Karpas-422 (cell line): ENCODE measurements at regions not wholly inside any gene's neighbourhood (a gene's known extent, or its start where the extent isn't known, plus 50 kb on each side); places are given as distances from the start of the nearest gene placed in this dataset.

Experiments used
- DNase-seq: peaks from one replicate; pipeline ENCODE4 v3.0.0-alpha.2; 2015
- H2AFZ ChIP-seq: fragments of 200-600 bp; sonication (generic); 2 replicates; pipeline ENCODE4 v1.6.1; 2014; ENCODE audit warnings: antibody characterized with exemption, low read length, mixed read lengths
- H3K27ac ChIP-seq: fragments of 200-600 bp; sonication (generic); 2 replicates; pipeline ENCODE4 v1.5.1; 2014; ENCODE audit warnings: mild to moderate bottlenecking, low read length, moderate library complexity
- H3K27me3 ChIP-seq: fragments of 200-600 bp; sonication (generic); 2 replicates; pipeline ENCODE4 v1.6.1; 2014; ENCODE audit warnings: low read length, mixed read lengths
- H3K36me3 ChIP-seq: fragments of 200-600 bp; sonication (generic); 2 replicates; pipeline ENCODE4 v1.6.1; 2014; ENCODE audit warnings: low read length, mixed read lengths; ENCODE audit not compliant: insufficient read depth
- H3K4me1 ChIP-seq: fragments of 200-600 bp; sonication (generic); 2 replicates; pipeline ENCODE4 v1.6.1; 2014; ENCODE audit warnings: mild to moderate bottlenecking, low read length, mixed read lengths
- H3K4me2 ChIP-seq: fragments of 200-600 bp; sonication (generic); 2 replicates; pipeline ENCODE4 v1.6.1; 2014; ENCODE audit warnings: low read length, low read depth, mild to moderate bottlenecking; ENCODE audit not compliant: poor library complexity, severe bottlenecking
- H3K4me3 ChIP-seq: fragments of 200-600 bp; sonication (generic); 2 replicates; pipeline ENCODE4 v1.5.1; 2014; ENCODE audit warnings: mild to moderate bottlenecking, antibody characterized with exemption, low read length, mixed read lengths
- H3K79me2 ChIP-seq: fragments of 200-600 bp; sonication (generic); 2 replicates; pipeline ENCODE4 v1.6.1; 2014; ENCODE audit warnings: mild to moderate bottlenecking, low read length, mixed read lengths
- H3K9ac ChIP-seq: fragments of 200-600 bp; sonication (generic); 2 replicates; pipeline ENCODE4 v1.6.0; 2014; ENCODE audit warnings: low read length
- H3K9me2 ChIP-seq: fragments of 200-600 bp; sonication (generic), shearing (Covaris generic); replicated peaks from 2 replicates; pipeline ENCODE4 v1.6.0; 2014; ENCODE audit warnings: mild to moderate bottlenecking, low read length, moderate library complexity; ENCODE audit not compliant: insufficient read depth
- H3K9me3 ChIP-seq: fragments of 300-700, 200-600 bp; sonication (generic); 2 replicates; pipeline ENCODE4 v1.6.1; 2014; ENCODE audit warnings: low read length, mixed read lengths
- H4K20me1 ChIP-seq: fragments of 200-600 bp; sonication (generic); 2 replicates; pipeline ENCODE4 v1.6.1; 2014; ENCODE audit warnings: mild to moderate bottlenecking, antibody characterized with exemption, low read length, low read depth; ENCODE audit not compliant: insufficient read depth

DNA sequence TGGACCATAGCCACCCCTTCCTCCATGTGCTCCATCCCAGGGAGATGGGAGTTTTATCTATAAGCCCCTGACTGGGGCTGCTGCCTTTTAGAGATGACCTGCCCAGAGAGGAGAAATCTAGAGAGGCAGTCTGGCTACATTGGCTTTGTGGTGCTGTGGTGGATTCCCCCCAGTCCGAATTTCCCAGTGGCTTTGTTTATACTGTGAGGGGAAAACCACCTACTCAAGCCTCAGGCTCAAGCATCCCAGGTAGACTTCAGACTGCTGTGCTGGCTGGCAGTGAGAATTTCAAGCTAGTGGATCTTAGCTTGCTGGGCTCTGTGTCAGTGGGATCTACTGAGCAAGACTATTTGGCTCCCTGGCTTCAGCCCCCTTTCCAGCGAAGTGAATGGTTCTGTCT lies 1195.7 kb upstream of the PCDH20 start:
- H3K27ac ChIP-seq, result no peak overlapping the region
- no peaks in the 10 kb centered on the region for H3K27me3 ChIP-seq
- H3K79me2 ChIP-seq, result no peaks in the 10 kb centered on the region
- peak overlapping the region; percentile 36; the same call in 1 of the 2 replicates for H2AFZ ChIP-seq
- no peak overlapping the region for H3K4me2 ChIP-seq
- H3K4me1 ChIP-seq, result no peaks in the 10 kb centered on the region
- H3K36me3 ChIP-seq, result no peaks in the 10 kb centered on the region
- no peak overlapping the region for H3K4me3 ChIP-seq
- no peaks in the 10 kb centered on the region for H3K9me3 ChIP-seq
- no peak for DNase-seq
- H3K9me2 ChIP-seq, result no peaks in the 10 kb centered on the region
- no peak overlapping the region for H3K9ac ChIP-seq
- no peaks in the 10 kb centered on the region for H4K20me1 ChIP-seq

DNA sequence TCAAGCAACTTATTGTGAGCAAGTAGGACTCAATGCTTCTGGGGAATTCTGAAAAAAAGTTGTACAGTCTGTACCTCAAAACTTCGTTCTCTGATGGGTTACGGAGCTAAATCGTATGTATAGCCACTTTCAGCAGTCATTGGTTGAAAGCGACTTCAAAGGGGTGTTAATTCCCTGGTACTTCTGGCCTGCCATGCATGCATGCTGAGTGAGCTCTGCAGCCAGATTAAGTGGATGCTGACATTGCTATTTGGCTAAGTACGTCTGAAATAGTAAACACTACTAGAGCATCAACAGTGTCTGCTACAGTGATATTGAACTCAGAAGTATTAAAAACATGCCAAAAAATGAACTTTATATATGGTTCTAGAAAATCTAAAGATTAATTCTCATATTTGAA lies 1183.1 kb upstream of the PCDH20 start:
- H3K9me2 ChIP-seq, result no peaks in the 10 kb centered on the region
- H4K20me1 ChIP-seq, result no peaks in the 10 kb centered on the region
- H3K9me3 ChIP-seq, result no peaks in the 10 kb centered on the region
- H3K36me3 ChIP-seq, result no peaks in the 10 kb centered on the region
- no peaks in the 10 kb centered on the region for H3K4me1 ChIP-seq
- no peak overlapping the region for H3K27ac ChIP-seq
- no peaks in the 10 kb centered on the region for H3K27me3 ChIP-seq
- H3K4me3 ChIP-seq, result no peak overlapping the region
- no peak overlapping the region for H3K9ac ChIP-seq
- no peak for DNase-seq
- H3K79me2 ChIP-seq, result no peaks in the 10 kb centered on the region
- H2AFZ ChIP-seq, result no peak overlapping the region
- no peak overlapping the region for H3K4me2 ChIP-seq

DNA sequence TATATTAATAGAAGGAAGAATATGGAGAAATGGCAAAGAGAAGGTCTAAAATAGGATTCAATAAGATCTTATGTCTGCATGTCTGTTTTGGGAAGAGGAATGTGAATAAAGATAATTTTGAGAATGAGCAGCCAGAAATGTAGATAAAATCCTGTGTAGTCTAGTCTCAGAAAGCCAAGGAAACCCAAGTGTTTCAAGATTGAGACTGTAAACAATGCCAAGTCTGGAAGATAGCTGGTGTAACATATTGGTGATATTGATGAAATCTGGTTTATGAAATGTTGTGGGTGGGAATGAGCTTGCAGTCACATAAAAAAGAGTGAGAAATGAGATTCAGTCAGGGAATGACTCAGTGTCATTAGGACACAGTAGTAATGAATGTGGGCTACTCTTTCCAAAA lies 1180.3 kb upstream of the PCDH20 start:
- no peak for DNase-seq
- H3K4me3 ChIP-seq, result no peak overlapping the region
- H3K36me3 ChIP-seq, result no peaks in the 10 kb centered on the region
- H3K9ac ChIP-seq, result no peak overlapping the region
- H3K79me2 ChIP-seq, result no peaks in the 10 kb centered on the region
- H3K4me2 ChIP-seq, result no peak overlapping the region
- no peaks in the 10 kb centered on the region for H3K9me2 ChIP-seq
- no peaks in the 10 kb centered on the region for H3K27me3 ChIP-seq
- no peaks in the 10 kb centered on the region for H3K4me1 ChIP-seq
- no peaks in the 10 kb centered on the region for H4K20me1 ChIP-seq
- H3K27ac ChIP-seq, result no peak overlapping the region
- H2AFZ ChIP-seq, result peak overlapping the region; percentile 34; the same call in 1 of the 2 replicates
- no peaks in the 10 kb centered on the region for H3K9me3 ChIP-seq

DNA sequence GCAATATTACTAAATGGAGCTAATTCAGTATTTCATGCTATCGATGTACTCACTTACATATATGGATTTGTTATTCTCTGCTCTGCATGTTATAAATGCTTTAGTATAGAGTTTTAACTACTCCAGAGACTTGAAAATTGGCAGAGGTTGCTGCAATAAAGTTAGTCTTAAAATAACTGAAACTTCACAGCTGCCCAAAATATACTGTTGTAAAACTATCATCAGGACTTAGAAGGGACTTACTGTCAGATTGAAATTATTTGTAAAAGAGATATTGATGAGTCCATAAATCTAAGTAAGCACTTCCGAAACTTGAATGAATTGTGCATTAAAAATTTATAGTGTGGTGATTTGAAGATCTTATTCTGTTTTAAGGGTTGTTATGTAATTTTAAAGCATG lies 1178.2 kb upstream of the PCDH20 start:
- no peak overlapping the region for H3K27ac ChIP-seq
- no peak overlapping the region for H3K4me2 ChIP-seq
- DNase-seq, result no peak
- H2AFZ ChIP-seq, result no peak overlapping the region
- H3K36me3 ChIP-seq, result no peaks in the 10 kb centered on the region
- no peaks in the 10 kb centered on the region for H3K9me3 ChIP-seq
- no peak overlapping the region for H3K4me3 ChIP-seq
- no peaks in the 10 kb centered on the region for H3K9me2 ChIP-seq
- H3K4me1 ChIP-seq, result no peaks in the 10 kb centered on the region
- H3K27me3 ChIP-seq, result no peaks in the 10 kb centered on the region
- H3K79me2 ChIP-seq, result no peaks in the 10 kb centered on the region
- no peak overlapping the region for H3K9ac ChIP-seq
- H4K20me1 ChIP-seq, result no peaks in the 10 kb centered on the region

DNA sequence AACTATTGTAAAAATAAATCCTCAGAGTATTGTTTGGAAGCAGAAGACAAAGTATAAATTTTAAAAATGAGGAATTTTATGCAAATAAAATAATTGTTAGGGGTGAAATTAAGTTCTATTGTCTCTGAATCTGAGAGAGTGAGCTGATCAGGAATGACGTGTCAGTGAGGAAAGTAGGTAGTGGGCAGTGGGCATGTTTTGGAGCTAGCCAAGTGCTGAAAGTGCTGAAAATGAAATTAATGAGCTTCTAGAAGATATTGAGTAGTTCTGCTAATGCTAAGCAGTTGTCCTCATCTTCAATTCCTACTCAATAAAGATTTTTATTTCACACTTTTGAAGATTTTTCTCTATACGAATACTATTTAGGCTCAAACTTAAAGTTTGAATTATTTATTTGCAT lies 1167.8 kb upstream of the PCDH20 start:
- H3K36me3 ChIP-seq, result no peaks in the 10 kb centered on the region
- H4K20me1 ChIP-seq, result no peaks in the 10 kb centered on the region
- H3K4me1 ChIP-seq, result no peaks in the 10 kb centered on the region
- no peak for DNase-seq
- H3K9me2 ChIP-seq, result no peaks in the 10 kb centered on the region
- no peak overlapping the region for H3K4me2 ChIP-seq
- H3K27me3 ChIP-seq, result no peaks in the 10 kb centered on the region
- H3K79me2 ChIP-seq, result no peaks in the 10 kb centered on the region
- no peaks in the 10 kb centered on the region for H3K9me3 ChIP-seq
- no peak overlapping the region for H3K9ac ChIP-seq
- no peak overlapping the region for H3K4me3 ChIP-seq
- no peak overlapping the region for H2AFZ ChIP-seq
- H3K27ac ChIP-seq, result no peak overlapping the region

DNA sequence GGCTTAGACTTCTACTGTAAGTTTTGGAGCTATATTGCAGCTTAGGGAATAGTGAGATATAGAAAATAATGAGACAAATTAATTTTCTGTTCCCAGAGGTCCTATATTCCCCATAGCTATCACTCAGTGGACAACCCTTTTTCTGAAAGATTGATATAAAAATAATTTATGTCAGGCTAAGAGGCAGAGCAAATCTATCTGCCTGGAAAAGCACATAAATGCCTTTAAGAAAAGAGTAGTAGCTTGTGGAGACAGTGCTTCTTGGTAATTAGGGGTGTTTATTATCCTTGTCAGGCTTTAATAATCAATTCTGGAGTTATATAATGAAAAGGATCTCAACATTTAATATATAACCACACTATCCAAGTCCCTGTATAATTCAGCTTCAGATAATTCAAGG lies 1162.8 kb upstream of the PCDH20 start:
- Histone ChIP-seq H4K20me1 (no peaks in the 10 kb centered on the region), H3K9me2 (no peaks in the 10 kb centered on the region), H3K79me2 (no peaks in the 10 kb centered on the region), H3K36me3 (no peaks in the 10 kb centered on the region), H3K9me3 (no peaks in the 10 kb centered on the region), H2AFZ (no peak overlapping the region), H3K27me3 (no peaks in the 10 kb centered on the region), H3K27ac (no peak overlapping the region), H3K9ac (no peak overlapping the region), H3K4me1 (no peaks in the 10 kb centered on the region), H3K4me3 (no peak overlapping the region), H3K4me2 (no peak overlapping the region)
- DNase-seq, result no peak

DNA sequence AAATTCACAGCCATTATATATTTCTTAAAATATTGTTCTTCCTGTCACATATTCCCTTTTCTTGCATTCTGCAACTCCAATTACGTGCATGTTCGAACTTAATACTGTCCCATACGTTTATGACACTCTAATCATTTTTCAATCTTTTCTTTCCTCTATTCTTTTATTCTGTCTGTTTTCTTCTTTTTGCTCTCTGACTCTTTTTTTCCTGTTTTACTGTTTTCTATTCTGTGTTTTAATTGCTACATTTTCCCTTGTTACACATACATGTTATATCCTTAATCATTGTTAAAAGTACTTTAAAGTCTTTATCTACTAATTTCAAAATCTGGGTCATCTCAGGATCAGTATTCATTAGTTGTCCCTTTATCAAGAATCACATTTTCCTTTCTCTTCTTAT lies 1149.1 kb upstream of the PCDH20 start:
- Histone ChIP-seq H3K4me3 (no peak overlapping the region), H2AFZ (peak overlapping the region; percentile 2; the same call in 1 of the 2 replicates), H3K4me1 (no peaks in the 10 kb centered on the region), H3K9me3 (no peaks in the 10 kb centered on the region), H3K9ac (no peak overlapping the region), H3K4me2 (no peak overlapping the region), H3K27ac (no peak overlapping the region), H4K20me1 (no peaks in the 10 kb centered on the region), H3K9me2 (no peaks in the 10 kb centered on the region), H3K36me3 (no peaks in the 10 kb centered on the region), H3K79me2 (no peaks in the 10 kb centered on the region), H3K27me3 (no peaks in the 10 kb centered on the region)
- DNase-seq, result no peak

DNA sequence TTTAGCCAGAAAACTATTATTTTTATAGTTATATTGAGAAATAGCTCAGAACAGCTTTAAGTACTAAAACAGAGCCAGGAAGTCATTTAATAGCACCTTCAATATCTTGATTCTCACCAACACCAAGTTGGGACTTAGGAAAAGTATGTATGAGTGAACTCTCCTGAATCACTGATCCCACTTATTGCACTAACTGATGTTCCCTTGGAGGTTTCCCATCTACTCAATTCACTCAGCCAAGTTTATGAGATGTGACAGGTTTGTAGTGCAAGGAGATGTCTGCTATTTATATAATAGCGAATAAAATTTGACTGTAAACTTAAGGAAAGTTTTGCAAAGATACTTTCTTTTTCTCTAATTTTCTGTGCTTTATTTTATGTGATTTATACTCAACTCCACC lies 1147.6 kb upstream of the PCDH20 start:
- no peaks in the 10 kb centered on the region for H4K20me1 ChIP-seq
- H3K79me2 ChIP-seq, result no peaks in the 10 kb centered on the region
- H3K27me3 ChIP-seq, result no peaks in the 10 kb centered on the region
- no peak overlapping the region for H3K4me3 ChIP-seq
- H2AFZ ChIP-seq, result 0 out of 2 replicates have a peak overlapping the region, but pooled peaks have one; percentile 18
- H3K4me1 ChIP-seq, result no peaks in the 10 kb centered on the region
- no peak overlapping the region for H3K9ac ChIP-seq
- DNase-seq, result no peak
- no peaks in the 10 kb centered on the region for H3K36me3 ChIP-seq
- H3K27ac ChIP-seq, result no peak overlapping the region
- H3K9me2 ChIP-seq, result no peaks in the 10 kb centered on the region
- no peaks in the 10 kb centered on the region for H3K9me3 ChIP-seq
- no peak overlapping the region for H3K4me2 ChIP-seq

DNA sequence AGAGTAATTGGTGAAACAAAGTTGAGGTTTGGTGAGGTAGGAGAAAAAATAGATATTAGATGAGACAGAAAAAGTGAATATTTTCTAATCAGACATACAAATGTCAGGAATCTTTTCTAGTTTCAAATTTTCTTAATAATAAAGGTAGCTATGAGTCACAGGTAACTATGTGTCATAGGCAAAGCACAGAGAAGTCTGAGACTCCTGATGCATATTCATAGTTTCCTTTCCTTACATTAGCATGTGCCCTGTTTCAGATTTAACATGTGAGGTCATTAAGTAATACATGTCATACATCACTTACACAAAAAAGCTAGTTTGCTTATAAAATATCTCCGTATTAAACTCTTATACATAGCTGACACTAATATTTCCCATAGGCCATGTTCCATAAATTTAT lies 1141.3 kb upstream of the PCDH20 start:
- H3K4me2 ChIP-seq, result no peak overlapping the region
- H3K9me2 ChIP-seq, result no peaks in the 10 kb centered on the region
- H3K36me3 ChIP-seq, result no peaks in the 10 kb centered on the region
- no peak overlapping the region for H3K9ac ChIP-seq
- H3K79me2 ChIP-seq, result no peaks in the 10 kb centered on the region
- no peak for DNase-seq
- H3K4me3 ChIP-seq, result no peak overlapping the region
- H3K4me1 ChIP-seq, result no peaks in the 10 kb centered on the region
- H3K27ac ChIP-seq, result no peak overlapping the region
- no peaks in the 10 kb centered on the region for H4K20me1 ChIP-seq
- no peak overlapping the region for H2AFZ ChIP-seq
- H3K9me3 ChIP-seq, result no peaks in the 10 kb centered on the region
- H3K27me3 ChIP-seq, result no peaks in the 10 kb centered on the region
